MM.1S (cell line): ENCODE measurements at regions not wholly inside any gene's neighbourhood (a gene's known extent, or its start where the extent isn't known, plus 50 kb on each side); places are given as distances from the start of the nearest gene placed in this dataset.

Experiments
- CTCF ChIP-seq: fragments of 300-600 bp; sonication (generic); IDR thresholded peaks from 2 replicates; pipeline ENCODE4 v1.5.1; 2016; ENCODE audit warnings: antibody characterized with exemption, low read length, mixed read lengths
- EZH2 ChIP-seq: fragments of 300-600 bp; sonication (generic); optimal IDR thresholded peaks from 2 replicates; pipeline ENCODE3; 2017; ENCODE audit warnings: low read depth, mild to moderate bottlenecking, antibody characterized with exemption, low read length, mixed read lengths
- EZH2phosphoT487 ChIP-seq: fragments of 300-600 bp; sonication (generic); IDR thresholded peaks from 2 replicates; pipeline ENCODE4 v1.6.1; 2018; ENCODE audit warnings: antibody characterized with exemption, low read length

- TF ChIP-seq CTCF (no peak), EZH2 (no peak), EZH2phosphoT487 (no peak)
Measured at GRCh38 chr1:60280256-60280655, 206.7 kb upstream of the C1orf87 start.
